ENCODE measurements at regions not wholly inside any gene's neighbourhood (a gene's known extent, or its start where the extent isn't known, plus 50 kb on each side); places are given as distances from the start of the nearest gene placed in this dataset.

GRCh38 chr2:52881606-52882005 lies 886.0 kb upstream of the CHAC2 start:
- Histone ChIP-seq H3K36me3 (no peaks in the 10 kb centered on the region), H3K4me3 (no peak overlapping the region), H3K27me3 (ENCODE audit: low read depth) (no peaks in the 10 kb centered on the region), H3K27ac (no peak overlapping the region), H3K4me1 (no peaks in the 10 kb centered on the region), H3K9me3 (no peaks in the 10 kb centered on the region)
- DNase-seq = no peak
- TF ChIP-seq CTCF (IDR thresholded peaks at IDR 0.05) = no peak
- no peak for ATAC-seq
- intact Hi-C loops (cut with DNase I) = no loop called here

- no peak for ATAC-seq
- Histone ChIP-seq H3K9me3 (peaks cover 2% of the 10 kb centered on the region), H3K36me3 (no peaks in the 10 kb centered on the region), H3K4me1 (no peaks in the 10 kb centered on the region), H3K4me3 (no peak overlapping the region), H3K27me3 (ENCODE audit: low read depth) (no peaks in the 10 kb centered on the region), H3K27ac (no peak overlapping the region)
- DNase-seq = no peak
- TF ChIP-seq CTCF (IDR thresholded peaks at IDR 0.05) = no peak
- intact Hi-C loops (cut with DNase I) = no loop called here
Measured at GRCh38 chr2:52880872-52881271, 886.7 kb upstream of the CHAC2 start.

- Histone ChIP-seq H3K9me3 (peaks cover 2% of the 10 kb centered on the region), H3K36me3 (no peaks in the 10 kb centered on the region), H3K4me1 (no peaks in the 10 kb centered on the region), H3K4me3 (no peak overlapping the region), H3K27ac (no peak overlapping the region), H3K27me3 (ENCODE audit: low read depth) (no peaks in the 10 kb centered on the region)
- ATAC-seq = no peak
- intact Hi-C loops (cut with DNase I) = no loop called here
- TF ChIP-seq CTCF (IDR thresholded peaks at IDR 0.05) = no peak
- DNase-seq = no peak
Measured at GRCh38 chr2:52879561-52879960, 888.0 kb upstream of the CHAC2 start.

- DNase-seq (no peak), ATAC-seq (no peak)
- intact Hi-C loops (cut with DNase I) = no loop called here
- Histone ChIP-seq H3K27ac (no peak overlapping the region), H3K4me1 (no peaks in the 10 kb centered on the region), H3K4me3 (no peak overlapping the region), H3K36me3 (no peaks in the 10 kb centered on the region), H3K9me3 (peaks cover 2% of the 10 kb centered on the region), H3K27me3 (ENCODE audit: low read depth) (no peaks in the 10 kb centered on the region)
- TF ChIP-seq CTCF (IDR thresholded peaks at IDR 0.05) = no peak
Measured at GRCh38 chr2:52877703-52878102, 889.9 kb upstream of the CHAC2 start.

GRCh38 chr2:52874466-52875106 lies 893.0 kb upstream of the CHAC2 start:
- Histone ChIP-seq H3K4me3 (no peak overlapping the region), H3K4me1 (no peaks in the 10 kb centered on the region), H3K27me3 (ENCODE audit: low read depth) (no peaks in the 10 kb centered on the region), H3K36me3 (no peaks in the 10 kb centered on the region), H3K27ac (no peak overlapping the region), H3K9me3 (peaks cover 2% of the 10 kb centered on the region)
- ATAC-seq = no peak
- intact Hi-C loops (cut with DNase I) = no loop called here
- no peak for DNase-seq
- no peak for TF ChIP-seq CTCF (IDR thresholded peaks at IDR 0.05)
